ENCODE measurements at regions not wholly inside any gene's neighbourhood (a gene's known extent, or its start where the extent isn't known, plus 50 kb on each side); places are given as distances from the start of the nearest gene placed in this dataset.
"Not testable (repeated sequence)": the region's sequence is repeated elsewhere in the genome, so short reads cannot be mapped to it uniquely, and the experiment has no call there.

GRCh38 chr16:55044201-55044975 is 113.7 kb downstream of the IRX5 start:
- DNase-seq: no peak

GRCh38 chr16:55045329-55045728 is 114.7 kb downstream of the IRX5 start:
- DNase-seq: no peak

- no peak for DNase-seq
Observed at GRCh38 chr16:55045756-55046460, 115.2 kb downstream of the IRX5 start.

GRCh38 chr16:55046513-55046912 is 115.8 kb downstream of the IRX5 start:
- no peak for DNase-seq

- DNase-seq: no peak
Observed at GRCh38 chr16:55046916-55047315, 116.3 kb downstream of the IRX5 start.

GRCh38 chr16:55047331-55047730 is 116.7 kb downstream of the IRX5 start:
- DNase-seq: no peak

- no peak for DNase-seq
Observed at GRCh38 chr16:55047903-55048497, 117.3 kb downstream of the IRX5 start.

- DNase-seq: no peak
Observed at GRCh38 chr16:55048745-55049144, 118.1 kb downstream of the IRX5 start.

GRCh38 chr16:55051571-55052347 is 121.1 kb downstream of the IRX5 start:
- DNase-seq: no peak

GRCh38 chr16:55052348-55052734 is 121.7 kb downstream of the IRX5 start:
- DNase-seq: no peak

- no peak for DNase-seq
Observed at GRCh38 chr16:55052741-55053415, 122.2 kb downstream of the IRX5 start.

- no peak for DNase-seq
Observed at GRCh38 chr16:55055262-55055661, 124.6 kb downstream of the IRX5 start.

- DNase-seq: no peak
Observed at GRCh38 chr16:55056585-55057401, 126.1 kb downstream of the IRX5 start.

GRCh38 chr16:55057866-55058265 is 127.2 kb downstream of the IRX5 start:
- no peak for DNase-seq

- no peak for DNase-seq
Observed at GRCh38 chr16:55058576-55058975, 127.9 kb downstream of the IRX5 start.

GRCh38 chr16:55059146-55059545 is 128.5 kb downstream of the IRX5 start:
- DNase-seq: no peak

GRCh38 chr16:55061126-55061525 is 130.5 kb downstream of the IRX5 start:
- DNase-seq: no peak

- no peak for DNase-seq
Observed at GRCh38 chr16:55062442-55062841, 131.8 kb downstream of the IRX5 start.

GRCh38 chr16:55072976-55073375 is 142.3 kb downstream of the IRX5 start:
- DNase-seq: no peak

GRCh38 chr16:55073830-55074229 is 143.2 kb downstream of the IRX5 start:
- DNase-seq: no peak

- not testable (repeated sequence) for DNase-seq
Observed at GRCh38 chr16:55075208-55075607, 144.5 kb downstream of the IRX5 start.

- no peak for DNase-seq
Observed at GRCh38 chr16:55076053-55076452, 145.4 kb downstream of the IRX5 start.
